ENCODE measurements at regions not wholly inside any gene's neighbourhood (a gene's known extent, or its start where the extent isn't known, plus 50 kb on each side); places are given as distances from the start of the nearest gene placed in this dataset.
A peak's percentile ranks its signal among the peaks of the same experiment; 100 is the strongest.

DNA sequence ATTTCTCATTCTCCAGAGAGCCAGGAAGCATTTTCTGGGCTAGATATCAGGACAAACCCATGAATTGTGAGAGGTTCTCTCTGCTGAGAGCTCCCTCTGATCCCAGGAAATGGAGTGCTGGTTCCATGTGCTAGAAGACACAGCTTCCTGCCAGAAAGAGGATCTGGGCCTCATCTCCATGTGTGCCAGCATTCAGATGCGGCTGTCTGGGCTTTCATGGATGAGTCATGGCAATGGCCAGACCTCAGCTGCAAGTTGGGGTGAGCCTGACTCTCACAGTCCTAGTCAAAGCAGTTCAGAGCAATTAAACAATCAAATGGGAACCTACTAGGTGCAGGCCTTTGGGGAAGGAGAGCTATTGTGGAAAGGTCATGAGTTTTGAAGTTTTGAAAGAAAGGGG, 82.3 kb upstream of the EED start:
- Histone ChIP-seq H3K4me3 (ENCODE audit: low read depth, low read length) (no peak overlapping the region), H3K27ac (ENCODE audit: low read depth, low read length) (peak overlapping the region; percentile 71), H3K9me3 (ENCODE audit: control insufficient read depth, insufficient read depth, low read length) (no peaks in the 10 kb centered on the region), H3K27me3 (ENCODE audit: control insufficient read depth, insufficient read depth, low read length) (no peaks in the 10 kb centered on the region)
- ChIA-PET CTCF (interaction anchor here (1.1 to 1.9 kb wide), 3 partner anchors 9 to 31 kb away, joined by 4 to 6 read pairs (median 4); no protein-coding TSS in a partner anchor), POLR2A (interaction anchor here (1.9 to 2.5 kb wide), 2 partner anchors 12 to 93 kb away, joined by 14 to 19 read pairs; partner anchors contain the start of gene PICALM)
- peak; percentile 58 for DNase-seq (ENCODE audit: low read depth, low spot score)
- TF ChIP-seq, protein P1, sequence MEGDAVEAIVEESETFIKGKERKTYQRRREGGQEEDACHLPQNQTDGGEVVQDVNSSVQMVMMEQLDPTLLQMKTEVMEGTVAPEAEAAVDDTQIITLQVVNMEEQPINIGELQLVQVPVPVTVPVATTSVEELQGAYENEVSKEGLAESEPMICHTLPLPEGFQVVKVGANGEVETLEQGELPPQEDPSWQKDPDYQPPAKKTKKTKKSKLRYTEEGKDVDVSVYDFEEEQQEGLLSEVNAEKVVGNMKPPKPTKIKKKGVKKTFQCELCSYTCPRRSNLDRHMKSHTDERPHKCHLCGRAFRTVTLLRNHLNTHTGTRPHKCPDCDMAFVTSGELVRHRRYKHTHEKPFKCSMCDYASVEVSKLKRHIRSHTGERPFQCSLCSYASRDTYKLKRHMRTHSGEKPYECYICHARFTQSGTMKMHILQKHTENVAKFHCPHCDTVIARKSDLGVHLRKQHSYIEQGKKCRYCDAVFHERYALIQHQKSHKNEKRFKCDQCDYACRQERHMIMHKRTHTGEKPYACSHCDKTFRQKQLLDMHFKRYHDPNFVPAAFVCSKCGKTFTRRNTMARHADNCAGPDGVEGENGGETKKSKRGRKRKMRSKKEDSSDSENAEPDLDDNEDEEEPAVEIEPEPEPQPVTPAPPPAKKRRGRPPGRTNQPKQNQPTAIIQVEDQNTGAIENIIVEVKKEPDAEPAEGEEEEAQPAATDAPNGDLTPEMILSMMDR (IDR thresholded peaks at IDR 0.05; ENCODE audit: low read depth, low read length), result no peak

DNA sequence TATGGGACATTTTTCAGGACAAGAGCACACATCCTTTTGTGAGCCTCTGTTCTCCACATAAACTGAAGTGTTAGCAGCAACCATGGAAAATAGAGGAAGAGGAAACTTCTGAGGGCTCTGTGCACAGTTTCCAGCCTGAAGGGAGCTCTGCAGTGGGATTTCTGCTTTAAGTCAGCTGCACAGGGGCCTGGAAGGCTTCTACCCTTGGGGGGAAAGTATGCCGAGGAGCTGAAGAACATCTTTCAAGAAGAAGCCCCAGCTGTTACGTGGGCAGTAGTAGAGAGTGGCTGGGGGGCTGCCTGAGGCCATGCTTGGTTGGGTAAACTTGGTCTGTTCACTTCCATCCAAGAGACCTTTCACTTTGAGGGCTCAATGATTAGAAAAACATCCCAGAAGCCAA, 82.7 kb upstream of the EED start:
- CTCF ChIA-PET, result interaction anchor here (1.1 to 1.9 kb wide), 4 partner anchors 9 to 121 kb away, joined by 4 to 6 read pairs (median 4); no protein-coding TSS in a partner anchor
- DNase-seq (ENCODE audit: low read depth, low spot score), result no peak
- TF ChIP-seq, protein P1 (IDR thresholded peaks at IDR 0.05; ENCODE audit: low read depth, low read length), result no peak
- no peaks in the 10 kb centered on the region for H3K9me3 ChIP-seq (ENCODE audit: control insufficient read depth, insufficient read depth, low read length)
- H3K27ac ChIP-seq (ENCODE audit: low read depth, low read length), result peak overlapping the region; percentile 71
- POLR2A ChIA-PET, result interaction anchor here (1.9 to 2.5 kb wide), 2 partner anchors 12 to 93 kb away, joined by 14 to 19 read pairs; partner anchors contain the start of gene PICALM
- H3K27me3 ChIP-seq (ENCODE audit: control insufficient read depth, insufficient read depth, low read length), result no peaks in the 10 kb centered on the region
- H3K4me3 ChIP-seq (ENCODE audit: low read depth, low read length), result no peak overlapping the region

DNA sequence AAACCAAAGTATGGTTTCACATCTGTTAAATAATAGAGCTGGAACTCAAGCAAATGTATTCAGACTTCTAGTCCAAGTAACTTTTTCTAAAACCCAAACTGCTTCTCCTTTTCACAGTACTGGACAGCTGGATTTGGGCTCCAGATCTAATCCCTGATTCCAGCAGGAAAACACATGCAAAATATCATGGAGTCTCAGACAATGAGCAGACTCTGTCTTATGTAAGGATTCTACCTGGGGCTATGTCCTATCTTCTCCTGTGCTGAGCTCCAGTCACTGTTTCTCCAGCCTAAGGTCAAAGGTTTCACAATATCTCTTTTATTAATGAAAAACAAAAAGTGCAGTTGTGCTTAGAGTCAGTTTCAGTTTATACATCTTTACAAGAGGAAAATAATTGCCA, 83.2 kb upstream of the EED start:
- TF ChIP-seq, protein P1 (IDR thresholded peaks at IDR 0.05; ENCODE audit: low read depth, low read length), result no peak
- H3K9me3 ChIP-seq (ENCODE audit: control insufficient read depth, insufficient read depth, low read length), result no peaks in the 10 kb centered on the region
- no peak overlapping the region for H3K27ac ChIP-seq (ENCODE audit: low read depth, low read length)
- H3K4me3 ChIP-seq (ENCODE audit: low read depth, low read length), result no peak overlapping the region
- DNase-seq (ENCODE audit: low read depth, low spot score), result no peak
- no peaks in the 10 kb centered on the region for H3K27me3 ChIP-seq (ENCODE audit: control insufficient read depth, insufficient read depth, low read length)
- CTCF ChIA-PET, result interaction anchor here (1.1 to 1.9 kb wide), 3 partner anchors 10 to 120 kb away, joined by 4 to 6 read pairs (median 4); no protein-coding TSS in a partner anchor
- POLR2A ChIA-PET, result interaction anchor here (1.9 to 2.5 kb wide), 2 partner anchors 13 to 92 kb away, joined by 14 to 19 read pairs; partner anchors contain the start of gene PICALM

DNA sequence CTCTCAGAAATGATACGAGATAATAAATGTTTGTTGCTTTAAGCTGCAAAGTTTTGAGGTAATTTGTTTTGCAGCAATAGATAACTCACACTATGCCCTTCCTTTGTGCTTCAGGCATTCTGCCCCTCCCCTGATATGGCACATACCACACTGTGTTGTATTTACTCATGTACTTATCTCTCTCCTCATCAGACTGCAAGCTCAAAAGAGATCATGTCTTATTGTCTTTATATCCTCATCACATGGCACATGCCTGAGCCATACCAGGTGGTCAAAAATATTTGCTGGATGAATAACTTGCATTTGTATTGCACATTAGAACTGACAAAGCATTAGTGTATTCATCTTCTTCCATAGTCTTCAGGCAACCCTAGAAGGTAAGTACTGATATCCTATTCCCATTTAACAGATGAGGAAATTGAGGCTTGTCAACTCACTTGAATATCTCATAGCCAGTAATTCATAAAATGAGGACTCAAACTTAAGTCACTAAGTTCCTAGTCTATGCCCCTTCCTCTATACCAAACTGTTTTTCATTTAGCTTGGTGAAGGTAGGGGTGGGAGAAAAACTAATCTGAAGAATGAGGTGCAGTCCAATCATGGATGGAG, 83.9 kb upstream of the EED start:
- no peak for DNase-seq (ENCODE audit: low read depth, low spot score)
- Histone ChIP-seq H3K9me3 (ENCODE audit: control insufficient read depth, insufficient read depth, low read length) (no peaks in the 10 kb centered on the region), H3K27me3 (ENCODE audit: control insufficient read depth, insufficient read depth, low read length) (no peaks in the 10 kb centered on the region), H3K27ac (ENCODE audit: low read depth, low read length) (no peak overlapping the region), H3K4me3 (ENCODE audit: low read depth, low read length) (no peak overlapping the region)
- POLR2A ChIA-PET, result interaction anchor here (1.3 to 2.5 kb wide), 2 partner anchors 14 to 91 kb away, joined by 5 to 19 read pairs; partner anchors contain the start of gene PICALM
- TF ChIP-seq, protein P1 (IDR thresholded peaks at IDR 0.05; ENCODE audit: low read depth, low read length), result no peak
- CTCF ChIA-PET, result interaction anchor here (1.1 to 1.9 kb wide), 2 partner anchors 9 to 119 kb away, joined by 4 to 6 read pairs; no protein-coding TSS in a partner anchor

DNA sequence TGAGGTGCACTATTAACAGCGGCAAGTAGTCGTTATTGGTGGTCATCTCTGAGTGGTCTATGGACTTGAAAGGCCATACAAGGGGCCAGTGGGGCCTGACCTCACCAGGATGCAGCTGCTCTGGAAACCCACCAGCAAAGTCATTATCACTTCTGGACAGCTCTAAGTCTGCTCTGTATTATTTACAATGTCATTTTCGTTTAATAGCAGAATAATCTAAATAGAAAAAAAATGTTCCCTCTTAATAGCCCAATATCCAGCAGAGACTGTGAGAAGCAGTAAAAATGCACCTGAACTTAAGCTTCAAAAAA, 85.0 kb upstream of the EED start:
- DNase-seq (ENCODE audit: low read depth, low spot score), result no peak
- TF ChIP-seq, protein P1 (IDR thresholded peaks at IDR 0.05; ENCODE audit: low read depth, low read length), result no peak
- no peaks in the 10 kb centered on the region for H3K9me3 ChIP-seq (ENCODE audit: control insufficient read depth, insufficient read depth, low read length)
- H3K4me3 ChIP-seq (ENCODE audit: low read depth, low read length), result no peak overlapping the region
- ChIA-PET POLR2A (interaction anchor here (1.3 kb wide), 1 partner anchor 90 kb away, joined by 5 read pairs; the partner anchor contains the start of gene PICALM), CTCF (interaction anchor here (1.1 kb wide), 1 partner anchor 34 kb away, joined by 3 read pairs; no protein-coding TSS in a partner anchor)
- H3K27ac ChIP-seq (ENCODE audit: low read depth, low read length), result no peak overlapping the region
- H3K27me3 ChIP-seq (ENCODE audit: control insufficient read depth, insufficient read depth, low read length), result no peaks in the 10 kb centered on the region

All from AG04450 (cell line).